Chondrocyte (in vitro differentiated cells): ENCODE measurements at regions not wholly inside any gene's neighbourhood (a gene's known extent, or its start where the extent isn't known, plus 50 kb on each side); places are given as distances from the start of the nearest gene placed in this dataset.
"Not testable (repeated sequence)": the region's sequence is repeated elsewhere in the genome, so short reads cannot be mapped to it uniquely, and the experiment has no call there.

Source experiments
- DNase-seq: peaks from one replicate; pipeline ENCODE4 v3.0.0; 2021; ENCODE audit warnings: mixed read lengths, low spot score
- H3K27ac Mint-ChIP-seq: one replicate; pipeline ENCODE4 v1.8.0; 2021; ENCODE audit warnings: mild to moderate bottlenecking, moderate library complexity, mixed read lengths; ENCODE audit not compliant: unreplicated experiment
- H3K27me3 Mint-ChIP-seq: 2 replicates; pipeline ENCODE4 v1.8.0; 2021; ENCODE audit warnings: low read depth, mixed read lengths
- H3K36me3 Mint-ChIP-seq: 2 replicates; pipeline ENCODE4 v1.8.0; 2021; ENCODE audit warnings: low read depth, mixed read lengths
- H3K4me1 Mint-ChIP-seq: 2 replicates; pipeline ENCODE4 v1.8.0; 2021; ENCODE audit warnings: low read depth, mild to moderate bottlenecking, mixed read lengths
- H3K4me3 Mint-ChIP-seq: one replicate; pipeline ENCODE4 v1.8.0; 2021; ENCODE audit warnings: mild to moderate bottlenecking, moderate library complexity, mixed read lengths; ENCODE audit not compliant: unreplicated experiment
- H3K9me3 Mint-ChIP-seq: 2 replicates; pipeline ENCODE4 v1.8.0; 2021; ENCODE audit warnings: low read depth, mixed read lengths
- CTCF ChIP-seq: fragments of 200-600 bp; sonication (generic); IDR thresholded peaks from 2 replicates; pipeline ENCODE4 v1.5.0; 2021; ENCODE audit warnings: antibody characterized with exemption, mild to moderate bottlenecking, moderate library complexity

GRCh38 chr15:39414201-39414600 lies 166.7 kb upstream of the THBS1 start:
- Mint-ChIP-seq H3K27ac (no peak overlapping the region), H3K36me3 (no peaks in the 10 kb centered on the region)

GRCh38 chr15:39415634-39416033 lies 165.2 kb upstream of the THBS1 start:
- Mint-ChIP-seq H3K4me1 (peaks cover 15% of the 10 kb centered on the region), H3K4me3 (no peak overlapping the region), H3K9me3 (peaks cover 5% of the 10 kb centered on the region), H3K27me3 (no peaks in the 10 kb centered on the region), H3K27ac (no peak overlapping the region), H3K36me3 (no peaks in the 10 kb centered on the region)
- no peak for DNase-seq
- no peak for TF ChIP-seq CTCF

More at GRCh38 chr15:39414201-39414600, 166.7 kb upstream of the THBS1 start:
- DNase-seq = no peak
- peaks cover 5% of the 10 kb centered on the region for H3K9me3 Mint-ChIP-seq
- H3K27me3 Mint-ChIP-seq = no peaks in the 10 kb centered on the region
- TF ChIP-seq CTCF = no peak
- H3K4me1 Mint-ChIP-seq = peaks cover 4% of the 10 kb centered on the region
- no peak overlapping the region for H3K4me3 Mint-ChIP-seq

- Mint-ChIP-seq H3K36me3 (no peaks in the 10 kb centered on the region), H3K4me3 (no peak overlapping the region), H3K4me1 (peaks cover 15% of the 10 kb centered on the region), H3K27ac (no peak overlapping the region), H3K9me3 (peaks cover 5% of the 10 kb centered on the region), H3K27me3 (no peaks in the 10 kb centered on the region)
- TF ChIP-seq CTCF = no peak
- DNase-seq = no peak
These were observed 164.6 kb upstream of the THBS1 start for GRCh38 chr15:39416258-39416657.

GRCh38 chr15:39417366-39418134 lies 163.3 kb upstream of the THBS1 start:
- H3K36me3 Mint-ChIP-seq = no peaks in the 10 kb centered on the region
- H3K27me3 Mint-ChIP-seq = no peaks in the 10 kb centered on the region
- H3K4me1 Mint-ChIP-seq = peaks cover 15% of the 10 kb centered on the region
- H3K9me3 Mint-ChIP-seq = peaks cover 5% of the 10 kb centered on the region
- H3K4me3 Mint-ChIP-seq = no peak overlapping the region
- H3K27ac Mint-ChIP-seq = no peak overlapping the region
- DNase-seq = no peak
- TF ChIP-seq CTCF = no peak

GRCh38 chr15:39419651-39420050 lies 161.2 kb upstream of the THBS1 start:
- Mint-ChIP-seq H3K27ac (no peak overlapping the region), H3K9me3 (peaks cover 5% of the 10 kb centered on the region), H3K27me3 (no peaks in the 10 kb centered on the region), H3K36me3 (no peaks in the 10 kb centered on the region), H3K4me3 (no peak overlapping the region), H3K4me1 (peaks cover 15% of the 10 kb centered on the region)
- no peak for DNase-seq
- no peak for TF ChIP-seq CTCF

- H3K27ac Mint-ChIP-seq, H3K27me3 Mint-ChIP-seq, H3K36me3 Mint-ChIP-seq, H3K9me3 Mint-ChIP-seq, DNase-seq: not testable (repeated sequence)
- peak overlapping the region; percentile 22 for H3K4me3 Mint-ChIP-seq
- H3K4me1 Mint-ChIP-seq = peaks cover 15% of the 10 kb centered on the region
These were observed 160.6 kb upstream of the THBS1 start for GRCh38 chr15:39420123-39420852.

- DNase-seq, H3K9me3 Mint-ChIP-seq, H3K36me3 Mint-ChIP-seq, H3K27ac Mint-ChIP-seq, H3K27me3 Mint-ChIP-seq, H3K4me3 Mint-ChIP-seq: not testable (repeated sequence)
- peaks cover 15% of the 10 kb centered on the region for H3K4me1 Mint-ChIP-seq
These were observed 160.1 kb upstream of the THBS1 start for GRCh38 chr15:39420853-39421192.
